Keratinocyte (primary cell): ENCODE measurements at regions not wholly inside any gene's neighbourhood (a gene's known extent, or its start where the extent isn't known, plus 50 kb on each side); places are given as distances from the start of the nearest gene placed in this dataset.

Experiments
- CTCF ChIP-seq, 3 experiments: IDR thresholded peaks in 1 of 3; conservative IDR thresholded peaks in 1 of 3; optimal IDR thresholded peaks in 1 of 3; 2 replicates in 2 of 3; 3 replicates in 1 of 3; pipeline versions ENCODE3 to v1.5.1; 2011; ENCODE audit warnings: low read length in 3 of 3, mild to moderate bottlenecking in 3 of 3, moderate library complexity in 2 of 3, control low read depth in 1 of 3, inconsistent platforms in 1 of 3; ENCODE audit not compliant: insufficient read depth in 2 of 3; ENCODE audit errors: extremely low read depth in 1 of 3
- EZH2 ChIP-seq: IDR thresholded peaks from one replicate; pipeline ENCODE4 v1.6.1; 2012; ENCODE audit warnings: inconsistent platforms, mild to moderate bottlenecking, low read length, moderate library complexity

- TF ChIP-seq CTCF (optimal IDR thresholded peaks at IDR 0.05 in 1 of 3, IDR thresholded peaks at IDR 0.05 in 1 of 3, conservative IDR thresholded peaks at IDR 0.05 in 1 of 3; ENCODE audit: extremely low read depth in 1 of 3, insufficient read depth in 2 of 3, low read length in 3 of 3) (peak in 2 of 3 experiments; percentile 87 to 91), EZH2 (no peak)
Measured at GRCh38 chr7:112550468-112551060, 69.8 kb downstream of the LSMEM1 start.
